ENCODE measurements at regions not wholly inside any gene's neighbourhood (a gene's known extent, or its start where the extent isn't known, plus 50 kb on each side); places are given as distances from the start of the nearest gene placed in this dataset.

DNA sequence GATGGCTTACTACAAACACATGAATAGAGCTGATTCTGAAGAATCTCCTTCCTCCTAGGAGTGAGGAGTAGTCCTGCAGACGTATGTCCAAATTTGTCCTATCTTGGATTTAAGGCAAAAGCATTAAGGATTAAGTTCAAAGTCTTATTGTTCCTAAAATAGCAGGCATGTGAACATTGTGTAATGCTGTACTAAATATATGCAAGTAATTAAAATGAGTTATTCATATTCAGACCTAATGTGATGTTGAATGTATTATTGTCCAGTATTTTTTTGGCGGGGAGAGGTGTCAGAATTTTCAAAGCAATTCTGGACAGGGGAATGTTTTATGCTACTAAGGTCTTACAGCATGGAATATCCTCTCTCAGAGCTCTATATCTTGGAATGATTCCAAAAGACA lies 60.7 kb upstream of the STK38L start:
- Histone ChIP-seq H3K36me3 (no peaks in the 10 kb centered on the region), H3K27me3 (replicated peaks in 1 of 7) (no peaks in the 10 kb centered on the region), H3K9me3 (no peaks in the 10 kb centered on the region), H3K4me1 (peaks cover 0 to 9% (median 0%) of the 10 kb centered on the region in 6 donors), H3K4me3 (no peak overlapping the region), H3K27ac (no peak overlapping the region)
- TF ChIP-seq POLR2AphosphoS5 (IDR thresholded peaks at IDR 0.05) (no peak), POLR2A (IDR thresholded peaks at IDR 0.05) (no peak)
- TF ChIP-seq, protein P1, sequence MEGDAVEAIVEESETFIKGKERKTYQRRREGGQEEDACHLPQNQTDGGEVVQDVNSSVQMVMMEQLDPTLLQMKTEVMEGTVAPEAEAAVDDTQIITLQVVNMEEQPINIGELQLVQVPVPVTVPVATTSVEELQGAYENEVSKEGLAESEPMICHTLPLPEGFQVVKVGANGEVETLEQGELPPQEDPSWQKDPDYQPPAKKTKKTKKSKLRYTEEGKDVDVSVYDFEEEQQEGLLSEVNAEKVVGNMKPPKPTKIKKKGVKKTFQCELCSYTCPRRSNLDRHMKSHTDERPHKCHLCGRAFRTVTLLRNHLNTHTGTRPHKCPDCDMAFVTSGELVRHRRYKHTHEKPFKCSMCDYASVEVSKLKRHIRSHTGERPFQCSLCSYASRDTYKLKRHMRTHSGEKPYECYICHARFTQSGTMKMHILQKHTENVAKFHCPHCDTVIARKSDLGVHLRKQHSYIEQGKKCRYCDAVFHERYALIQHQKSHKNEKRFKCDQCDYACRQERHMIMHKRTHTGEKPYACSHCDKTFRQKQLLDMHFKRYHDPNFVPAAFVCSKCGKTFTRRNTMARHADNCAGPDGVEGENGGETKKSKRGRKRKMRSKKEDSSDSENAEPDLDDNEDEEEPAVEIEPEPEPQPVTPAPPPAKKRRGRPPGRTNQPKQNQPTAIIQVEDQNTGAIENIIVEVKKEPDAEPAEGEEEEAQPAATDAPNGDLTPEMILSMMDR (IDR thresholded peaks at IDR 0.05 in 8 of 11, conservative IDR thresholded peaks at IDR 0.05 in 3 of 11) = no peak
- WGBS, 5 donors = 39 to 86% (median 48%) methylated on average over 2 of the region's 2 CpGs
- DNase-seq = no peak
- intact Hi-C loops (cut with DNase I; ENCODE audit: low total_unique reads) = no loop called here

GRCh38 chr12:27185234-27186021 lies 58.7 kb upstream of the STK38L start:
- no peak for TF ChIP-seq POLR2AphosphoS5 (IDR thresholded peaks at IDR 0.05)
- TF ChIP-seq, protein P1 (IDR thresholded peaks at IDR 0.05 in 8 of 11, conservative IDR thresholded peaks at IDR 0.05 in 3 of 11) = no peak
- TF ChIP-seq POLR2A (IDR thresholded peaks at IDR 0.05) = no peak
- intact Hi-C loops (cut with DNase I; ENCODE audit: low total_unique reads) = no loop called here
- no peak for DNase-seq
- Histone ChIP-seq H3K36me3 (no peaks in the 10 kb centered on the region), H3K4me1 (no peaks in the 10 kb centered on the region), H3K27me3 (replicated peaks in 1 of 7) (no peaks in the 10 kb centered on the region), H3K9me3 (no peaks in the 10 kb centered on the region), H3K27ac (no peak overlapping the region), H3K4me3 (no peak overlapping the region)
- WGBS, 5 donors = 45 to 61% (median 58%) methylated on average over 4 of the region's 4 CpGs

DNA sequence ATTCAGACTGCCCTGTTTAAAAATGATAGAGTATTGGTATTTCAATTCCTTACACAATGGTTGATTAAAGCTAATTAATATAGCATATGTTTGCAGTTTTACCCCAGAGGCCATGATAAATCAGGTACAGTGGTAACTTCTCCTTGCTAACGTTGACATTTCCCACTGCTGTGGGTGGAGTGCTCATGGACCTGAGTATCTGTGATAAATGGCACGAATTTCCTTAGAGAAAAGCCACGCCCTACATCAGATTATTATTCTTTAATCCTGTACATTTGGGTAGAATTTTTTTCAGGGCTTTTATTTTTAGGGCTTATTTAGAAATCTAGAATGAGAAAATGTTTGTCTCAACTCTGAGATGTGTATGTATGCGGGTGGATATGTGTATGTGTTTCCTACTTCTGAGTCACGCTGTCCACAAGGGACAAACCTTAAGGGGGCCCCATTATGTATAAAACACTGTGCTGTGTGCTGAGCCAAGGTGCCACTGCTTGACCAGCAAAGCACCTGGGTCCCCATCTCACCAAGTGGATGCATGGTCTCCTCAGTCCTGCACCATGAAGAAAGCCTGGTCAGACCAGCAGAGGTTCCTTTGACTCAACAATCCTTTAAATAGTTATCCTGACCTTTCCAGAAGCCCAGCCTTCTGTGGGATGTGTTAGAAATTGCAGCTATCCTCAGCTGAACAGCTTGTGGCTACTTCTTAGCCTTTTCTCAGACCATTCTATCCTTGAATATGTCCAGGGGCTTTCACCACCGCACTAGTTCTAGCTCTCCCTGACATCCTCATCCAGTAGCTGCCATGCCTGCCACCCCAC lies 57.9 kb upstream of the STK38L start:
- 78 to 88% (median 80%) methylated on average over 6 of the region's 6 CpGs for WGBS, 5 donors

More for the DNA sequence above, 57.9 kb upstream of the STK38L start:
- TF ChIP-seq POLR2AphosphoS5 (IDR thresholded peaks at IDR 0.05) (no peak), POLR2A (IDR thresholded peaks at IDR 0.05) (no peak)
- TF ChIP-seq, protein P1 (IDR thresholded peaks at IDR 0.05 in 8 of 11, conservative IDR thresholded peaks at IDR 0.05 in 3 of 11) = no peak
- Histone ChIP-seq H3K27ac (no peak overlapping the region), H3K4me3 (no peak overlapping the region), H3K36me3 (no peaks in the 10 kb centered on the region), H3K9me3 (no peaks in the 10 kb centered on the region), H3K27me3 (replicated peaks in 1 of 7) (no peaks in the 10 kb centered on the region), H3K4me1 (no peaks in the 10 kb centered on the region)
- no peak for DNase-seq
- intact Hi-C loops (cut with DNase I; ENCODE audit: low total_unique reads) = no loop called here
